Keratinocyte (primary cell): ENCODE measurements at regions not wholly inside any gene's neighbourhood (a gene's known extent, or its start where the extent isn't known, plus 50 kb on each side); places are given as distances from the start of the nearest gene placed in this dataset.

Experiments used
- DNase-seq: peaks from one replicate; pipeline ENCODE4 v3.0.0-alpha.2; 2011; ENCODE audit warnings: low read depth, missing footprints, low spot score
- FAIRE-seq: peaks from 2 replicates; lab custom pipeline; 2011; peaks lifted over from hg19 to GRCh38; lab: Jason Lieb, UNC
- H2AFZ ChIP-seq: 2 replicates; pipeline ENCODE4 v1.6.0; 2012; ENCODE audit warnings: low read length, control low read depth, inconsistent platforms; ENCODE audit not compliant: control insufficient read depth
- H3K27ac ChIP-seq: 2 replicates; pipeline ENCODE4 v1.5.1; 2011; ENCODE audit warnings: low read length; ENCODE audit not compliant: control insufficient read depth, insufficient read depth
- H3K27me3 ChIP-seq: 3 replicates; pipeline ENCODE4 v1.6.0; 2011; ENCODE audit warnings: low read length; ENCODE audit not compliant: control insufficient read depth, insufficient read depth; ENCODE audit errors: extremely low read depth
- H3K36me3 ChIP-seq, 2 experiments: 2 replicates in 1 of 2; 3 replicates in 1 of 2; pipeline ENCODE4 v1.5.1; 2011; ENCODE audit warnings: low read length in 2 of 2, mild to moderate bottlenecking in 1 of 2; ENCODE audit not compliant: control insufficient read depth in 2 of 2, insufficient read depth in 2 of 2; ENCODE audit errors: extremely low read depth in 1 of 2
- H3K4me1 ChIP-seq: 3 replicates; pipeline ENCODE4 v1.5.1; 2011; ENCODE audit warnings: low read length; ENCODE audit not compliant: control insufficient read depth, insufficient read depth; ENCODE audit errors: extremely low read depth
- H3K4me2 ChIP-seq: 3 replicates; pipeline ENCODE4 v1.6.0; 2011; ENCODE audit warnings: low read depth, low read length; ENCODE audit not compliant: control insufficient read depth, insufficient read depth; ENCODE audit errors: extremely low read depth
- H3K4me3 ChIP-seq, 3 experiments: fragments of 200-600 bp in 1 of 3; sonication (generic) in 1 of 3; 2 replicates in 2 of 3; 3 replicates in 1 of 3; pipeline ENCODE4 v1.5.1; 2011 to 2016; ENCODE audit warnings: low read length in 3 of 3, mild to moderate bottlenecking in 3 of 3, control low read depth in 2 of 3, inconsistent platforms in 1 of 3, low read depth in 1 of 3, mixed read lengths in 1 of 3, mixed run types in 1 of 3, moderate library complexity in 1 of 3; ENCODE audit not compliant: control insufficient read depth in 2 of 3, insufficient read depth in 2 of 3; ENCODE audit errors: extremely low read depth in 1 of 3
- H3K79me2 ChIP-seq: 2 replicates; pipeline ENCODE4 v1.6.0; 2012; ENCODE audit warnings: low read length; ENCODE audit not compliant: control insufficient read depth, insufficient read depth
- H3K9ac ChIP-seq: 3 replicates; pipeline ENCODE4 v1.6.0; 2011; ENCODE audit warnings: low read length; ENCODE audit not compliant: control insufficient read depth, insufficient read depth; ENCODE audit errors: extremely low read depth
- H3K9me1 ChIP-seq: 3 replicates; pipeline ENCODE4 v1.6.0; 2011; ENCODE audit warnings: low read length; ENCODE audit not compliant: control insufficient read depth, insufficient read depth; ENCODE audit errors: extremely low read depth
- H3K9me3 ChIP-seq: 2 replicates; pipeline ENCODE4 v1.5.1; 2012; ENCODE audit warnings: low read depth, low read length; ENCODE audit not compliant: control insufficient read depth
- H4K20me1 ChIP-seq: 3 replicates; pipeline ENCODE4 v1.6.0; 2011; ENCODE audit warnings: low read length; ENCODE audit not compliant: control insufficient read depth, insufficient read depth; ENCODE audit errors: extremely low read depth
- EZH2 ChIP-seq: IDR thresholded peaks from one replicate; pipeline ENCODE4 v1.6.1; 2012; ENCODE audit warnings: inconsistent platforms, mild to moderate bottlenecking, low read length, moderate library complexity
- dilution Hi-C: fragments of 300-500 bp; cut with MboI; formaldehyde crosslinking; loops from one replicate; pipeline ENCODE4 v1.7.0; 2020; ENCODE audit warnings: low sequenced_read_pairs; ENCODE audit not compliant: extremely low pct_ligation_motif_present
- TF ChIP-seq, protein P1 (sequence below), 3 experiments: IDR thresholded peaks in 1 of 3; conservative IDR thresholded peaks in 1 of 3; optimal IDR thresholded peaks in 1 of 3; 2 replicates in 2 of 3; 3 replicates in 1 of 3; pipeline versions ENCODE3 to v1.5.1; 2011; ENCODE audit warnings: low read length in 3 of 3, mild to moderate bottlenecking in 3 of 3, moderate library complexity in 2 of 3, control low read depth in 1 of 3, inconsistent platforms in 1 of 3; ENCODE audit not compliant: insufficient read depth in 2 of 3; ENCODE audit errors: extremely low read depth in 1 of 3

DNA sequence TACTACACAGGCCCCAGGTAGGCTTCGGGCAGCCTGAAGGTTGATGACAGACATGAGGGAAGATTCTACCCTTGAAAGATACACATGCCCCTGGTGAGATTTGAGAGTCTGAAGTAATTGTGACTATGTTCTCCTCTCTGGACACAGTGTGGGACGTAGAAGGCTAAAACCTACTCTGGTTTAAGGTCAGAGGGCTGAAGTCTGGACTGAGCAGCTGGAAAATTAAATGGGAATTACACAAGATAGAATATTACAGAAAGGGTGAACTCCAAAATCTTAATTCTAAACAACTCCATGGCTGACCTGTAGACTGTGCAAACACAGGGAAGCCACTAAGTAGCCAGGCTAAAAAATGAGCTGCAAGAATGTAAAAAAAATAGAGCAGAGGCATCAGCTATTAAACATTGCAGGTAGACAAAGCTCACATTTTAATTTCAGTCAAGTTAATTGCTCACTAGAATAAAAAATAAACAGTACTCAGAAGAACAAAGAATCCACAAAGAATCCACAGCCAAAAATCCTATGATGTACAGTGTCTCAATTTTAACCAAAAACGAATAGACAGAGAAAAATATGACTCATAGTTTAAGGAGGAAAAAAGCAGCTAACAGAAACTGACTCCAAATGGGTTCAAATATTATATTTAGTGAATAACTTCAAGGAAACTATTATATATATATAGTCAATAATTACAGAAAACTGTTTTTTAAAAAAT is 170.4 kb downstream of the PCDH18 start:
- Histone ChIP-seq H3K4me3 (no peak overlapping the region), H3K9ac (no peak overlapping the region), H4K20me1 (no peaks in the 10 kb centered on the region), H3K27me3 (no peaks in the 10 kb centered on the region), H3K4me2 (no peak overlapping the region), H3K4me1 (peaks cover 15% of the 10 kb centered on the region), H3K36me3 (no peaks in the 10 kb centered on the region), H3K79me2 (no peaks in the 10 kb centered on the region), H3K9me3 (no peaks in the 10 kb centered on the region), H3K9me1 (no peaks in the 10 kb centered on the region), H2AFZ (no peak overlapping the region), H3K27ac (no peak overlapping the region)
- TF ChIP-seq, protein P1, sequence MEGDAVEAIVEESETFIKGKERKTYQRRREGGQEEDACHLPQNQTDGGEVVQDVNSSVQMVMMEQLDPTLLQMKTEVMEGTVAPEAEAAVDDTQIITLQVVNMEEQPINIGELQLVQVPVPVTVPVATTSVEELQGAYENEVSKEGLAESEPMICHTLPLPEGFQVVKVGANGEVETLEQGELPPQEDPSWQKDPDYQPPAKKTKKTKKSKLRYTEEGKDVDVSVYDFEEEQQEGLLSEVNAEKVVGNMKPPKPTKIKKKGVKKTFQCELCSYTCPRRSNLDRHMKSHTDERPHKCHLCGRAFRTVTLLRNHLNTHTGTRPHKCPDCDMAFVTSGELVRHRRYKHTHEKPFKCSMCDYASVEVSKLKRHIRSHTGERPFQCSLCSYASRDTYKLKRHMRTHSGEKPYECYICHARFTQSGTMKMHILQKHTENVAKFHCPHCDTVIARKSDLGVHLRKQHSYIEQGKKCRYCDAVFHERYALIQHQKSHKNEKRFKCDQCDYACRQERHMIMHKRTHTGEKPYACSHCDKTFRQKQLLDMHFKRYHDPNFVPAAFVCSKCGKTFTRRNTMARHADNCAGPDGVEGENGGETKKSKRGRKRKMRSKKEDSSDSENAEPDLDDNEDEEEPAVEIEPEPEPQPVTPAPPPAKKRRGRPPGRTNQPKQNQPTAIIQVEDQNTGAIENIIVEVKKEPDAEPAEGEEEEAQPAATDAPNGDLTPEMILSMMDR (optimal IDR thresholded peaks at IDR 0.05 in 1 of 3, IDR thresholded peaks at IDR 0.05 in 1 of 3, conservative IDR thresholded peaks at IDR 0.05 in 1 of 3; ENCODE audit: extremely low read depth in 1 of 3, insufficient read depth in 2 of 3, low read length in 3 of 3), result no peak
- no peak for TF ChIP-seq EZH2
- dilution Hi-C loops, result no loop called here
- FAIRE-seq, result no peak
- DNase-seq, result no peak

DNA sequence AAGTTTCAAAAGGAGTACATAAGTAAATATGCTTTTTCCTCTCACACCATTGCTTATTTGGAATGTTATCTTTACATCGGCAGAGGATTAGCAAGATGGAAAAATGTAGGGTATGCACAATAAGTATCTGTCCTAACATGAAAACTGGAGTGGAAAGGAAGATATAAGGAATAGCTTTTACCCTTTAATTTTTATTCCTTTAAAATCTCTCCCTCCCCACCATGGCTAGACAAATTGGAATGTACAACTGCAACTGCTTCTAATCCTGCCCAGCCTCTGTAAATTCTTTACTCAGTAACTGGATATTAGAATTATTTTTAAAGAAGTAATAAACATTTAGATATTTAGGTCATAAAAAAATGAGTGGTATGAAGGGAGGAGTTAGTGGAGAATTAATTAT is 171.5 kb downstream of the PCDH18 start:
- Histone ChIP-seq H3K27ac (no peak overlapping the region), H3K4me1 (peaks cover 15% of the 10 kb centered on the region), H3K9me3 (no peaks in the 10 kb centered on the region), H3K79me2 (no peaks in the 10 kb centered on the region), H3K4me2 (peak overlapping the region; percentile 48), H3K27me3 (no peaks in the 10 kb centered on the region), H2AFZ (peak overlapping the region; percentile 11), H3K9me1 (no peaks in the 10 kb centered on the region), H3K4me3 (no peak overlapping the region), H4K20me1 (no peaks in the 10 kb centered on the region), H3K9ac (no peak overlapping the region), H3K36me3 (no peaks in the 10 kb centered on the region)
- dilution Hi-C loops, result no loop called here
- no peak for TF ChIP-seq EZH2
- TF ChIP-seq, protein P1 (optimal IDR thresholded peaks at IDR 0.05 in 1 of 3, IDR thresholded peaks at IDR 0.05 in 1 of 3, conservative IDR thresholded peaks at IDR 0.05 in 1 of 3; ENCODE audit: extremely low read depth in 1 of 3, insufficient read depth in 2 of 3, low read length in 3 of 3), result no peak
- no peak for DNase-seq
- FAIRE-seq, result no peak
